ENCODE measurements at regions not wholly inside any gene's neighbourhood (a gene's known extent, or its start where the extent isn't known, plus 50 kb on each side); places are given as distances from the start of the nearest gene placed in this dataset.

DNA sequence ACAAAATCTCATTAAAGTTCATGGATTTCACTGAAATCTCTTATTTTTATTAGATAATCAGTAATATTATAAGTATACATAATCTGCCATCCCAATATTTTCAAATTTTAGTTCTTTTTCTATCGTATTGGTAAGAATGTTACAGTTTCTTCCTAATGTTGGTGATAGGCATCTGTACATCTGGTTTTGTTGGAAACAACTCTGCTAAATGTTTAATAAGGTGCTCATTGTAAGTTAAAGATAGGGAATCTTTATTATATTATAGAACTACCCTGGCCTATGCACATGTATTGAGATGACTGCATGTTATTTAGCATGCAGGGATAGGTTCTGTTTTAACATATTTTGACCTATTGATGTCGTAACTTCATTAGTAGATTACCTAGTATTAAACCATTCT lies 188.6 kb upstream of the PRPS1L1 start:
- no peaks in the 10 kb centered on the region for H3K27me3 ChIP-seq (ENCODE audit: insufficient read depth, low read length)
- DNase-seq (ENCODE audit: low read depth, low spot score) (no peak), ATAC-seq (no peak)
- ChIA-PET CTCF (no interaction called here), POLR2A (no interaction called here), RAD21 (ENCODE audit: low non-redundant PET in 1 of 2, low total read pairs in 2 of 2, uncharacterized antibody in 2 of 2, unreplicated experiment in 2 of 2) (no interaction called here)
- no peaks in the 10 kb centered on the region for H3K4me1 ChIP-seq (ENCODE audit: control insufficient read depth in 1 of 2, insufficient read depth in 2 of 2, low read length in 2 of 2)
- no peak for TF ChIP-seq ZNF274 (IDR thresholded peaks at IDR 0.05; ENCODE audit: low read depth, low read length)
- no peak for TF ChIP-seq EGR1 (IDR thresholded peaks at IDR 0.05; ENCODE audit: low read depth)
- no peak for TF ChIP-seq EZH2phosphoT487 (IDR thresholded peaks at IDR 0.05; ENCODE audit: borderline replicate concordance)
- no peak for TF ChIP-seq SIN3A (IDR thresholded peaks at IDR 0.05; ENCODE audit: low read depth)
- TF ChIP-seq EZH2 (IDR thresholded peaks at IDR 0.05) = no peak
- TF ChIP-seq TCF7L2 (IDR thresholded peaks at IDR 0.05; ENCODE audit: borderline replicate concordance, extremely low read depth, insufficient read depth, insufficient read length) = no peak
- no peak for TF ChIP-seq FOSL1 (IDR thresholded peaks at IDR 0.05; ENCODE audit: low read depth)
- no peak for TF ChIP-seq POLR2AphosphoS5 (IDR thresholded peaks at IDR 0.05; ENCODE audit: low read depth, low read length)
- TF ChIP-seq CBX3 (IDR thresholded peaks at IDR 0.05; ENCODE audit: low read depth) = no peak
- TF ChIP-seq, protein P1, sequence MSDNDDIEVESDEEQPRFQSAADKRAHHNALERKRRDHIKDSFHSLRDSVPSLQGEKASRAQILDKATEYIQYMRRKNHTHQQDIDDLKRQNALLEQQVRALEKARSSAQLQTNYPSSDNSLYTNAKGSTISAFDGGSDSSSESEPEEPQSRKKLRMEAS (IDR thresholded peaks at IDR 0.05) = no peak
- TF ChIP-seq ZBTB33 (IDR thresholded peaks at IDR 0.05; ENCODE audit: extremely low read depth, insufficient replicate concordance, low read length) = no peak
- TF ChIP-seq, protein P2, sequence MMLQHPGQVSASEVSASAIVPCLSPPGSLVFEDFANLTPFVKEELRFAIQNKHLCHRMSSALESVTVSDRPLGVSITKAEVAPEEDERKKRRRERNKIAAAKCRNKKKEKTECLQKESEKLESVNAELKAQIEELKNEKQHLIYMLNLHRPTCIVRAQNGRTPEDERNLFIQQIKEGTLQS (IDR thresholded peaks at IDR 0.05) = no peak
- no peak for TF ChIP-seq SRF (IDR thresholded peaks at IDR 0.05; ENCODE audit: low read depth)
- no peak for TF ChIP-seq JUND (IDR thresholded peaks at IDR 0.05)
- no peak for TF ChIP-seq RAD21 (IDR thresholded peaks at IDR 0.05; ENCODE audit: low read depth)
- H3K4me2 ChIP-seq (ENCODE audit: low read length) = no peak overlapping the region
- no peaks in the 10 kb centered on the region for H3K36me3 ChIP-seq (ENCODE audit: control insufficient read depth in 1 of 2, insufficient read depth in 2 of 2, low read length in 2 of 2)
- no peaks in the 10 kb centered on the region for H3K9me3 ChIP-seq (ENCODE audit: control insufficient read depth in 1 of 2, insufficient read depth in 1 of 2, low read depth in 1 of 2, low read length in 2 of 2)
- no peak overlapping the region for H3K9ac ChIP-seq (ENCODE audit: low read length)
- no peaks in the 10 kb centered on the region for H3K79me2 ChIP-seq (ENCODE audit: insufficient read depth, low read length)
- no peak overlapping the region for H3K4me3 ChIP-seq (replicated peaks in 1 of 2; ENCODE audit: low read depth in 1 of 2, low read length in 2 of 2)
- no TSS peak for BruUV-seq (replicated peaks)
- H4K20me1 ChIP-seq (ENCODE audit: insufficient read depth) = no peaks in the 10 kb centered on the region
- H3K9me2 ChIP-seq (ENCODE audit: insufficient read depth) = no peaks in the 10 kb centered on the region
- intact Hi-C loops (cut with micrococcal nuclease) = no loop called here
- H2AFZ ChIP-seq (ENCODE audit: low read depth, low read length, poor library complexity, severe bottlenecking) = no peak overlapping the region
- no peak overlapping the region for H3K27ac ChIP-seq (ENCODE audit: low read depth, low read length)
